Gastrocnemius medialis (tissue), 4 donors: ENCODE measurements at regions not wholly inside any gene's neighbourhood (a gene's known extent, or its start where the extent isn't known, plus 50 kb on each side); places are given as distances from the start of the nearest gene placed in this dataset.

Experiments
- CTCF ChIP-seq, 5 experiments: fragments of 450-650 bp in 3 of 5; fragments of 200-600 bp in 2 of 5; sonication (generic) in 2 of 5; IDR thresholded peaks in 4 of 5; conservative IDR thresholded peaks in 1 of 5; 1 replicate in 4 of 5; 2 replicates in 1 of 5; pipeline ENCODE4 v1.5.1; 2016 to 2019; ENCODE audit warnings: antibody characterized with exemption in 5 of 5, mild to moderate bottlenecking in 3 of 5, moderate library complexity in 3 of 5
- POLR2A ChIP-seq, 2 donors: fragments of 450-650 bp; IDR thresholded peaks; one replicate each; pipeline ENCODE4 v1.6.1; 2017; ENCODE audit warnings: antibody characterized with exemption in 2 of 2, mild to moderate bottlenecking in 2 of 2, moderate library complexity in 2 of 2

- TF ChIP-seq CTCF (IDR thresholded peaks at IDR 0.05 in 4 of 5, conservative IDR thresholded peaks at IDR 0.05 in 1 of 5) (no peak), POLR2A (IDR thresholded peaks at IDR 0.05) (no peak)
These were observed 711.2 kb downstream of the SORCS3 start for GRCh38 chr10:105352281-105352680.
